HG03095 (cell line): ENCODE measurements at regions not wholly inside any gene's neighbourhood (a gene's known extent, or its start where the extent isn't known, plus 50 kb on each side); places are given as distances from the start of the nearest gene placed in this dataset.

ENCODE experiments used
- ATAC-seq: cut with Tn5 transposase; IDR thresholded peaks from one replicate; pipeline ENCODE4 v1.9.1; 2021; ENCODE audit warnings: moderate library complexity; ENCODE audit not compliant: unreplicated experiment

GRCh38 chr5:40390281-40391149 is 289.2 kb upstream of the PTGER4 start:
- no peak for ATAC-seq

DNA sequence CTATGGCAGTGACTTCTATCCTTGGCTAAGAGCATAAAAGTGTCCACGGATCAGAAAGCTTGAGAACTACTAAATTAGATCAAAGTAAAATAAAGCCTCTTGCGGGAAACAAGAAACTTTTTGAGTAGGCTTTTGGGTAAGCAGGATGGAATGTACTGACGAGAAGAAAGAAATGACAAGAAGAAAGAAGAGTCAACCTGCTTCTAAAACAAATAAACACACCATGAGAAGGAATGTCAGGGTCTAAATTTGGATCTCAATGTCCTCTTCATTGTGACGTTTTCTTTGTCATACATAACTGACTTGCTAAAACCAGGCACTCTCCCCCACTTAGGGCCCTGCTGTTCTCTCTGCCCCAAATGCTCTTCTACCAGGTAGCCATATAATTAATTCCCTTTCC is 290.1 kb upstream of the PTGER4 start:
- ATAC-seq = no peak

GRCh38 chr5:40386289-40386688 is 293.4 kb upstream of the PTGER4 start:
- ATAC-seq = peak; percentile 73

DNA sequence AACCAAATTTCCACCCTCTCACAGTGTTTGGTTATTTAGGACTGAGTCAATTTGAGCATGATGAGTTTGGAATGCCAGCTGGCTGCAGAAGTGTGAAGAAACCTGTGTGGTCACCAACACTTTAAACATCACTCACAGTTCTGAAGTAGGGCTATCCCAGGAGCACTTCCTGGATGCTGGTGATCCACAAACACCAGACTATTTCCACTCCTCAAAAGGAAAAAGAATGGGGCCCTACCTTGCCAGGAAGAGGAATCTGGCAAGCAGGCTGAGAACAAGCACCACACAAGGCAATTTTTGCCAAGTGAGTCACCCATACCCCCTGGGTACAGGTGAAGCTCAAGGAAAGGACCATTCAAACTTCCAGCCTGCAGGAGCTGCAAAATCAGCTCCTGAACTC is 294.2 kb upstream of the PTGER4 start:
- ATAC-seq = no peak

DNA sequence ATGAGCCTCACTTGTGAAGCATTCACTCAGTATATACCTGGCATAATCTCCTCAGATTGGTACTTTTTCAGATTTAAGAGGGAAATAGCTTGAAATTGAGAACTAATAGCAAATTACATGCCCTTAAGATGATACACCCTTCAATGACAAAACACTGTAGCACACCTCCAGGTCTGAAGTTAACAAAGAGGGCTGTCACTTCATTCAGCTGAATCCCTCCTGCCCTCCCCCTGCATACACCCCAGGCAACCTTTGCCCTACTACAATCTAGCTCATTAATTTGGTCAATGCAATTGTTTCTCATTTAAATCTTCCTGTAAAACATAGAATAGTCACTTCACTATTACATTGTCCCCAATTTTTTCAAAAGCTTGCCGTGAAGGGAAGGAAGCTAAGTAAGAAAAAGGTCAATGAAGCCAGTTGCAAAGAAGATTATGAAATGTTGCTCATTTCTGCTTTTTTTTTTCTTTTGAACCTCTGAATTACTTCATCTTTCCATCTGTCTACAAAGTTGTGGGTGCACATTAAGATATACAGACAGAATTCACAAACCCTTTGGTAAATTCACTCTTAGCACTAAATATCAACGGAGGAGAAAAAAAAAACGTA is 294.8 kb upstream of the PTGER4 start:
- ATAC-seq = no peak

DNA sequence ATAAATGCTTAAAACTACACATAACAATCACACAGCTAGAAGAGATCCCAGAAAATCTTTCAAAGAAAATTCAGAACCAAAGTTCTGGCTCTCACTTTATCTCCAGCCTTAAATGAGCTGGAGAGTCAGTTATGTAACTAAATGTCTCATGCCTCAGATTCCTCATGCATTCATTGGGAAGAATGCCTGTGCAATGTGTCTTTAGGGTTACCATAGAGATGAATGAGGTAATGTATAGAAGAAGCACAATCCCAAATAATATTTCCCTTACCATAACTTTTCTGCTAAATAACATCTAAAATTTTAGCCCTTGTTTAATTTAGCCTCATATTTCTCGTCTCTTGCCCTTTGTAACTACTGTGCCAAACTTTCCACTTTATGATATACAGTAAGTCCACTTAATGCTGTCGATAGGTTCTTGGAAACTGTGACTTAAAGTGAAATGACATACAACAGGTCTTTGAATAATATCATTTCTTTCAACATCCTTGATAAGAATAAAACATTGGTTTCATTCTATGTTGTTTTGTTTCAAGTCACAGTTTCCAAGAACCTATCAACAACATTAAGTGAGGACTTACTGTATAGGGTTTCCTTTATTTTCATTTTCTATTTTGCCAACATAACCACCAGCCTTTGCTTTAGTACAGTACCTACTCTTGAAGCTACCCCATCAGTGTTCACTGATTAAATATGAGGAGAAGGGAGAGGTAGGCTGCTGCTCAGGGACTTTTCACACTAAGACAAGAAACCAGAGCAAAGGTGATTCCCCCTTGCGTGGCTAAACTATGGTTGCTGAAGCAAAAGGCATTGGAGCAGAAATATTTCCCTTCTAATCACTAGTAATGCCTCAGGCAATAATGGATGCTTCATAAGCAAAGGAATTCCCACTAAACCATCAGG is 295.7 kb upstream of the PTGER4 start:
- ATAC-seq = peak; percentile 43

GRCh38 chr5:40381676-40382363 is 297.9 kb upstream of the PTGER4 start:
- no peak for ATAC-seq

DNA sequence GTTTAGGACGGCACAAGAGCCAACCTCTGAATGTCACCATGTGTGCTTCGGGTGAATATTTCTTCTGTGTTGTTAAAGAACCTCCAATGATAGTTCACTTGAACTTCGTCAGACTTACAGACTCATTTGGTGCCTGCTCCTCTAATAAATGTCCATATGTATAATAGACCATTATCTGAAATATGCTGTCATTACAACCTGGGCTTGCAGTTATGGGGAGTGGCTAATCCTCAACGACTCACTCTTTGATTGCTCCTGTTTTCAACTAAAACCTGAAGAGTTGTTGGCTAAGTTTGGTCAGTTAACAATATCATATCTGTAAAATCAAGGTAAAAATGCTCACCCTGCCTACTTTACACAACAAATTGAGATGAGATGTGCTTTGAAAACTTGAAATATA is 298.7 kb upstream of the PTGER4 start:
- no peak for ATAC-seq

DNA sequence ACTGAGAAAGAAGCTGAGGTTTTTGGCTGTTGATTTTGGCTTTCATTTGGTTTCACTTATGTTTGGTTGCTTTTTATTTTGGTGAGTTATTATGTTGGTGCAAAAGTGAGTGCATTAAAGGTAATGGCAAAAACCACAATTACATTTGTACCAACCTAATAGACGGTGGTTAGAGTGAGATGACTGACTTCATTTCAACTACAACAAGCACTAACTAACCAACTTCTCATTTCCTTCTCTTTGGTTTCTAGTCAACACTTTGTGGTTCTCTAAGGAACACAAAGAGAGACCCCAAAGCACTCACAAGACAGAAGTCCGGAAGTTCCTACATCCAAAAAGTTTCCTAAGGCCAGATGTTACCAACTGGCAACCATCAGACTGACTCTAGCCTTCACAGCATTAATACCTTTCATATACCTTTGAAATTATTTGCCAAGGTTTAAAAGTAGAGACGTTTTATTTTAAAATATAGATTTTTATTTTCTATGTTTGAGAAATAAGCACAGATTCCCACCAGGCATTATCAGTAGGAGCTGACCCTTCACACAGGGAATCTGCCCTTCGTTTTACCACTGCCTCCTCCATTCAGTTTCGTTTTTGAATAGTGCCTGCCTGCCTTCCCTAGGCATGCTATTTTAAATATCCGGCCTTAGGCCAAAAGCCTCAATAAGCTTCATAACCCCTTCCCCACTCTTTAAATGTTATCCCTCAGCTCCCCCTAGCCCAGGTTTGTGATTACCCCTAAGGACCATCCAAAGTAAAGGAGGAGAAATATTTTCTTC is 301.1 kb upstream of the PTGER4 start:
- ATAC-seq = peak; percentile 68

DNA sequence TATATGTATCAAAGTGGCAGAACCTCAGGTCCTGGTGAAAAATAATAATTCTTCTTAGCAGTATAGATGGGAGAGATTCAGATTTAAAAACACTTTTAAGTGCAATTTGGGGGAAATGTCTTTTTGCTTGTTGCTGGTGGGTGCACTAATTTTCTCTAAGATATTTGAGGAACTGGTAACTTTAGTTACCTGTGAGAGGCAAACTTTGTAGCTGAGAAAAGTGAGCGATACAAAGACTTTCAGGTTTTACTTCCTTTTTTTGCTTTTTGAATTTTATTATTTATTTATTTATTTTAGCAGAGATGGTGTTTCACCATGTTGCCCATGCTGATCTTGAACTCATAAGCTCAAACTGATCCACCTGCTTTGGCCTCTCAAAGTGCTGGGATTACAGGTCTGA is 303.1 kb upstream of the PTGER4 start:
- ATAC-seq = peak; percentile 70

GRCh38 chr5:40374853-40375252 is 304.9 kb upstream of the PTGER4 start:
- no peak for ATAC-seq

- no peak for ATAC-seq
Observed at GRCh38 chr5:40368200-40368599, 311.5 kb upstream of the PTGER4 start.

- no peak for ATAC-seq
Observed at GRCh38 chr5:40367255-40367654, 312.5 kb upstream of the PTGER4 start.

GRCh38 chr5:40365342-40366330 is 314.1 kb upstream of the PTGER4 start:
- ATAC-seq = peak; percentile 72

DNA sequence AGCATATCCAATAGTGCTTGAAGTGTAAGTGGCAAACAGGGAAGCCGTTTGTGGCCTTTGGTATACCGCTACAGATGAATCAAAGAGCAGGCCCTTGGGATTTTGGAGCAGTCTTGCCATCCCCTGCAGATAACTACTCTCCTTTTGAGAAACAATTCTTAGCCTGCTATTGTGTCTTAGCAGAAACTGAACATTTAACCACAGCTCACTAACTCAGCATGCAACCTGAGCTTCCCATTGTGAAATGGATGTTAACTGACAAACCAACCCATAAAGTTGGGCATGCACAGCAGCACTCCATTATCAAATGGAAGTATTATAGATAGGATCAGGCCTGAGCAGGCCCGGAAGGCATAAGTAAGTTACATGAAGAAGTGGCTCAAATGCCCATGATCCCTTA is 315.3 kb upstream of the PTGER4 start:
- no peak for ATAC-seq

DNA sequence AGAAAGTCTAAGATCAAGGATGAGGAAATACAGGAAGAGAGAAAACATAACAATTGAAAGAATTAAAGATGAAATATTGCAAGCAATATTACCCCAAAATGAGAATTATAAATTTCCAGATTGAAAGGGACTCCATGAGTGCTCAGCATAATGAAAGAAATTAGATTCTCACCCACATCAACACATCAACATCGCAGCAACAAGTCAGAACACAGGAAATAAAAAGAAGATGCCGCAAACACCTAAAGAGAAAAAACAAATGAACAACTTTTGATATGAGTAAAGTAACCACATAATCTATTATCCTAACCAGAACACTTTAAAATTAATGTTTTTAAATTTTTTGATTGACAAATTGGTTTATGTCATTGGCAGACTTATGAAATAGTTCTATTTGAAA is 318.3 kb upstream of the PTGER4 start:
- no peak for ATAC-seq

- ATAC-seq = no peak
Observed at GRCh38 chr5:40360685-40361084, 319.0 kb upstream of the PTGER4 start.

DNA sequence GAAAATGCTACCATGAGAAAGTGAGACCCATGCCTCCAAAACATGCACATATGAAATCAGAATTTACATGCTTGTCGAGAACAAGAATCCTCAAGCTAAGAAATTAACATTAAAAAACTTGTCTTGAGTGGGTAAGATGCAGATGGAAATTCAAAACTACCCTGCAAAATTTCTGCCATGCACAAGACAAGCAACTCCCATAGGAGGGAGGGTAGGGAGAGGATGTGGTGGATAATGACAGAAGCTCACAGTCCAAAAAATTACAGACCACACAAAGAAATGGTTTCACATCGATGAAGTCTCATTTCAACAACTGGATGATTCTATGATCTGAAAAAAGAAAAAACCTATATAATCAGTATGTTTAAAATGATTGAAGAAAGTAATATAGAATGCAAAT is 319.9 kb upstream of the PTGER4 start:
- no peak for ATAC-seq

GRCh38 chr5:40359093-40359492 is 320.6 kb upstream of the PTGER4 start:
- ATAC-seq = no peak
